ENCODE measurements at regions not wholly inside any gene's neighbourhood (a gene's known extent, or its start where the extent isn't known, plus 50 kb on each side); places are given as distances from the start of the nearest gene placed in this dataset.

GRCh38 chr4:12987284-12987683 lies 496.9 kb downstream of the RAB28 start:
- H3K27ac ChIP-seq (ENCODE audit: low read length): no peak overlapping the region
- ATAC-seq: no peak
- H4K20me1 ChIP-seq (ENCODE audit: low read length): no peaks in the 10 kb centered on the region
- DNase-seq: no peak
- H3K4me3 ChIP-seq (ENCODE audit: low read length): no peak overlapping the region
- no peak overlapping the region for H3K4me2 ChIP-seq (ENCODE audit: low read length)
- no peaks in the 10 kb centered on the region for H3K27me3 ChIP-seq (ENCODE audit: low read length)
- H3K9me2 ChIP-seq (replicated peaks; ENCODE audit: low read length): no peaks in the 10 kb centered on the region
- no peaks in the 10 kb centered on the region for H3K79me2 ChIP-seq (ENCODE audit: low read length)
- H2AFZ ChIP-seq (ENCODE audit: low read length): no peak overlapping the region
- BruUV-seq (replicated peaks): no TSS peak
- intact Hi-C loops (cut with micrococcal nuclease): no loop called here
- TF ChIP-seq CTCF (conservative IDR thresholded peaks at IDR 0.05; ENCODE audit: low read depth, low read length) (no peak), EZH2phosphoT487 (IDR thresholded peaks at IDR 0.05; ENCODE audit: borderline replicate concordance, low read length) (no peak), EZH2 (IDR thresholded peaks at IDR 0.05; ENCODE audit: low read length, unreplicated experiment) (no peak)
- H3K4me1 ChIP-seq (ENCODE audit: insufficient read depth, low read length): no peaks in the 10 kb centered on the region
- H3K9ac ChIP-seq (ENCODE audit: low read length): no peak overlapping the region
- ChIA-PET CTCF (no interaction called here), POLR2A (ENCODE audit: unreplicated experiment) (no interaction called here)
- no peaks in the 10 kb centered on the region for H3K36me3 ChIP-seq (ENCODE audit: low read depth, low read length)
- no peaks in the 10 kb centered on the region for H3K9me3 ChIP-seq (ENCODE audit: low read length)
- H3F3A ChIP-seq (ENCODE audit: low read length, unreplicated experiment): no peaks in the 10 kb centered on the region

- Histone ChIP-seq H3K36me3 (ENCODE audit: low read depth, low read length) (no peaks in the 10 kb centered on the region), H3K9me2 (replicated peaks; ENCODE audit: low read length) (no peaks in the 10 kb centered on the region), H3K27ac (ENCODE audit: low read length) (no peak overlapping the region), H4K20me1 (ENCODE audit: low read length) (no peaks in the 10 kb centered on the region), H3K9ac (ENCODE audit: low read length) (no peak overlapping the region), H3K4me3 (ENCODE audit: low read length) (no peak overlapping the region), H3K27me3 (ENCODE audit: low read length) (no peaks in the 10 kb centered on the region), H3F3A (ENCODE audit: low read length, unreplicated experiment) (no peaks in the 10 kb centered on the region), H3K4me1 (ENCODE audit: insufficient read depth, low read length) (no peaks in the 10 kb centered on the region), H2AFZ (ENCODE audit: low read length) (no peak overlapping the region), H3K79me2 (ENCODE audit: low read length) (no peaks in the 10 kb centered on the region), H3K9me3 (ENCODE audit: low read length) (no peaks in the 10 kb centered on the region), H3K4me2 (ENCODE audit: low read length) (no peak overlapping the region)
- intact Hi-C loops (cut with micrococcal nuclease): no loop called here
- BruUV-seq (replicated peaks): no TSS peak
- ATAC-seq (no peak), DNase-seq (no peak)
- CTCF ChIA-PET: no interaction called here
- TF ChIP-seq EZH2phosphoT487 (IDR thresholded peaks at IDR 0.05; ENCODE audit: borderline replicate concordance, low read length) (no peak), EZH2 (IDR thresholded peaks at IDR 0.05; ENCODE audit: low read length, unreplicated experiment) (no peak), CTCF (conservative IDR thresholded peaks at IDR 0.05; ENCODE audit: low read depth, low read length) (no peak)
- POLR2A ChIA-PET (ENCODE audit: unreplicated experiment): no interaction called here
These were observed 504.3 kb downstream of the RAB28 start for GRCh38 chr4:12979797-12980196.

GRCh38 chr4:12978310-12978709 lies 505.8 kb downstream of the RAB28 start:
- Histone ChIP-seq H2AFZ (ENCODE audit: low read length) (no peak overlapping the region), H3K9me3 (ENCODE audit: low read length) (no peaks in the 10 kb centered on the region), H3K27ac (ENCODE audit: low read length) (no peak overlapping the region), H3K79me2 (ENCODE audit: low read length) (no peaks in the 10 kb centered on the region), H3K4me3 (ENCODE audit: low read length) (no peak overlapping the region), H3K9me2 (replicated peaks; ENCODE audit: low read length) (no peaks in the 10 kb centered on the region), H3K9ac (ENCODE audit: low read length) (no peak overlapping the region), H3K36me3 (ENCODE audit: low read depth, low read length) (no peaks in the 10 kb centered on the region), H3K4me1 (ENCODE audit: insufficient read depth, low read length) (no peaks in the 10 kb centered on the region), H3K4me2 (ENCODE audit: low read length) (no peak overlapping the region), H4K20me1 (ENCODE audit: low read length) (no peaks in the 10 kb centered on the region), H3F3A (ENCODE audit: low read length, unreplicated experiment) (no peaks in the 10 kb centered on the region), H3K27me3 (ENCODE audit: low read length) (no peaks in the 10 kb centered on the region)
- no peak for TF ChIP-seq EZH2 (IDR thresholded peaks at IDR 0.05; ENCODE audit: low read length, unreplicated experiment)
- TF ChIP-seq CTCF (conservative IDR thresholded peaks at IDR 0.05; ENCODE audit: low read depth, low read length): no peak
- TF ChIP-seq EZH2phosphoT487 (IDR thresholded peaks at IDR 0.05; ENCODE audit: borderline replicate concordance, low read length): no peak
- no TSS peak for BruUV-seq (replicated peaks)
- ATAC-seq: no peak
- CTCF ChIA-PET: no interaction called here
- intact Hi-C loops (cut with micrococcal nuclease): no loop called here
- DNase-seq: no peak
- POLR2A ChIA-PET (ENCODE audit: unreplicated experiment): no interaction called here

All from PC-3 (cell line).